HG03469 (cell line): ENCODE measurements at regions not wholly inside any gene's neighbourhood (a gene's known extent, or its start where the extent isn't known, plus 50 kb on each side); places are given as distances from the start of the nearest gene placed in this dataset.

Experiments used
- ATAC-seq: cut with Tn5 transposase; IDR thresholded peaks from one replicate; pipeline ENCODE4 v1.9.1; 2021; ENCODE audit warnings: mild to moderate bottlenecking, moderate library complexity, moderate number of reproducible peaks; ENCODE audit not compliant: unreplicated experiment

GRCh38 chr10:110373857-110374654, 69.3 kb upstream of the SMNDC1 start:
- no peak for ATAC-seq

DNA sequence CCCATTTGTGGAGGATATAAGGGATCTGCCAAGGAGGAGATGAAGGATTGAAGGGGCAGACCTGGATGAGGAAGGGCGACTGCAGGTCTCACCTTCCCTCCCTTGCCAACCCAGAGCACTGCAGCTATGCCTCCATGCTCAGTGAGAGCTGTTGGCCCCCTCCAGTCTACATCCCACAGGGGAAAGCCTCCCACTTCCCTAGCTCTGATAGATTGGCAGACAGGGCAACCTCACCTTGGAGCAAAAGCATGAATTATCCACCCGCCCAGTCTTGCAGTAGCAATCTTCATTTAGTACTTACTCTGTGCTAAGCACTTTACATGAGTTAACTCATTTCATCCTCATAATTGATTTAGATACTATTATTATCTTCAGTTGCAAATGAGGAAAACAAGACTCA, 70.4 kb upstream of the SMNDC1 start:
- ATAC-seq = no peak

- no peak for ATAC-seq
Observed at GRCh38 chr10:110376021-110376766, 71.5 kb upstream of the SMNDC1 start.

- ATAC-seq = no peak
Observed at GRCh38 chr10:110376767-110377160, 72.0 kb upstream of the SMNDC1 start.

- no peak for ATAC-seq
Observed at GRCh38 chr10:110378006-110378405, 73.3 kb upstream of the SMNDC1 start.

DNA sequence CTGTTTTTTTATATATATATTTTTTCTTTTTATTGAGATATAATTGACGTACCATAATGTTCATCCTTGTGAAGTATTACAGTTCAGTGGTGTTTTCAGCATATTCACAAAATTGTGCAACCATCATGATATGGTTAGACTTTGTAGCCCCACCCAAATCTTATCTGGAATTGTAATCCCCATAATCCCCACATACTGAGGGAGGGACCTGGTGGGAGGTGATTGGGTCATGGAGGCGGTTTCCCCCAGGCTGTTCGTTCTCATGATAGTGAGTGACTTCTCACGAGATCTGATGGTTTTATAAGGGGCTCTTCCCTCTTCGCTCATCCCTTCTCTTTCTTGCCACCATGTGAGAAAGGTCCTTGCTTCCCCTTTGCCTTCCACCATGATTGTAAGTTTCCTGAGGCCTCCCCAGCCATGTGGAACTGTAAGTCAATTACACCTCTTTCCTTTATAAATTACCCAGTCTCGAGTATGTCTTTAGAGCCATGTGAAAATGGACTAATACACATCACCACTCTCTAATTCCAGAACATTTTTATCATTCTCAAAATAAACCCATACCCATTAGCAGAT, 73.9 kb upstream of the SMNDC1 start:
- ATAC-seq = no peak

DNA sequence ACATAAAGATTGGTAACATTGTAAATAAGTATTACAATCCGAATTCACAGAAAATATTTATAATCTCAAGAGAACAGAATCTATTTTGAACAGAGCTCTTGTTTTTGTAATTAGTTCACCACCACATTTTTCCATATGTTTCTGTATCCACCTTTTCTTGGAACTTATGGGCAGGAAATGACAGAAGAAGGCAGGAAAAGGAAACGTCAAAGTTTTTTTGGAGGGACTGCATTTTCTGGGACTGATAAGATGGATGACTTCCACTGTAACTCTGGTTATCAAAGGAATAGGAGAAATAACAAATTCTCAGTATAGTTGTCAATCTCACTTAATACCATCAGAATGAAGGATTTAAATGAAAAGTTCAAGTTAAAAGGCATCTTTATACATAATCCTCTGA, 75.1 kb upstream of the SMNDC1 start:
- ATAC-seq = no peak

- no peak for ATAC-seq
Observed at GRCh38 chr10:110380293-110380692, 75.6 kb upstream of the SMNDC1 start.

DNA sequence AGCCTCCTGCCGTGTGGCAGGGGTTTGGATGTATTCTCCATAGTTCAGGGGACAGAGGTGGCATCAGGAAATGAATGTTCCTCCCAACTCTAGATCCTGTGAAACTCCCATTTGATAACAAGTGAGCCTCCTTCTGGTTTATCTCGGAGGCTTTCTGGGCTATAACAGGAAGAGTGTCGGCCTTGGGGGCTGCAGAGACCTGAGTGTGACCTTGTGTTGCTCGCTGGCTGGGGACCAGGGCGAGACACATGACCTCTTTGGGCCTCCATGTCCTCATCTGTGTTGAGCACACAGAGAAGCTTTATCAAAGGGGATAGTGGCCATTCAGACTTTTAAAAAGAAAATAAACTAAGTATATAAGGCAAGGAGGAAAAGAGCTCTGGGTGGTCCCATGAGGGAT, 78.0 kb upstream of the SMNDC1 start:
- no peak for ATAC-seq

DNA sequence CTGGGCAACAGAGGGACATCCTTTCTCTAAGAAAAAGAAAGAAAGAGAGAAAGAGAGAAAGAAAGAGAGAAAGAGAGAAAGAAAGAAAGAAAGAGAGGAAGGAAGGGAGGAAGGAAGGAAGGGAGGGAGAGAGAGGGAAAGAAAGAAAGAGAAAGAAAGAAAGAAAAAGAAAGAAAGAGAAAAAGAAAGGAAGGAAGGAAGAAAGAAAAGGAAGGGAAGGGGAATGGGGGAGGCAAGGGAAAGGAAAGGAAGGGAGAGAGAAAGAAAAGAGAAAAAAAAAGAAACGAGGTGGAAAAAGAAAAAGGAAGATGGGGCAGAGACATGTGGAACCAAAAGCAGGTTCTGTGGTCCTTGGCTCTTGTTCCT, 82.9 kb upstream of the SMNDC1 start:
- ATAC-seq = no peak

DNA sequence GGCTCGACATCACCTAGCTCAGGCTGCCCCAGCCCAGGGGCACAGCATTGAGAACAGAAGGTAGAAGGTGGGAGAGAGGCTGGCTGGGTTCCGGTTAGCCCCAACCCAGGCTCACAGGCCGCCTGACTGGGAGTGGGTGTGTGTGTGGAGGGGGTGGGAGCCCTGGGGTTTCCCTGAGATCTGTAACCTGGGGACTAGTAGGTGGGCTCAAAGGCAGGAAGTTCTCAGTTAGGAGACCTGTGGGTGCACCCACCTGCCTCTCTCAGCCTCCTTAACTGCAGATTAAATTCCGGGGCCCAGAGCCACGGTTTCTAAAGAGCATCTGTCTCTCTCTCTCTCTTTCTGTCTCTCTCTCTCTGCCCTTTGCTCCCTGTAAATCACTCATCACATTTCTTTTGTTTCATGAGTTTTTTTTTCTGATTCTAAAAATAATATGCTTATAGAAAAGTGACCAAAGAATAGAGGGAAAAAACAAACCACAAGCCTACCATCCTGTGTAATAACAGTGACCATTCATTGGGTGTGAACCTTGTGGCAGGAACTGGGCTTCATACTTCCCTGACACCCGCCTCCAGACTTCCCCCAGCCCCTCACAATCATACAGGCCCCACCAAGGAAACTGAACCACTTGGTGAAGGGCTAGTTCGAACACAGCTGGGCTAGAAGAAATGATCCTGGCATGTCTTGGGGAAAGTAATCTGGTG, 83.4 kb upstream of the SMNDC1 start:
- ATAC-seq = peak; percentile 73

DNA sequence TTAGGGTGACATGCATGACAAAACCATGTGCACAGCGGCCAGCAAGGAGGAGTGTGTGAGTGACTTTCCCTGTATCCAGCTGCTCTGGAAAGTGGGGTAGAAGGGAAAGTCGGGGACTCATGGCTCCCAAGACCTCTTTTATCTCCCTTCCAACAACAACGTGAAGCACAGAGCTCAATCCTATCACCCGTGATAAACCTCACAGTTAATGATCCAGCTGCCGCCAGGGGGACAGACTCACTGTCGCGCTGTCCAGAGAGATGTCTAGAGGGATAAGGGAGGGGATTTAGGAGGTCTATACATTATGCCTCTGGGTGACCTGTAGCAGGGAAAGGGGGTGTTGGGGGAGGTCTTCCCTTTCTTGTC, 84.0 kb upstream of the SMNDC1 start:
- ATAC-seq = no peak

DNA sequence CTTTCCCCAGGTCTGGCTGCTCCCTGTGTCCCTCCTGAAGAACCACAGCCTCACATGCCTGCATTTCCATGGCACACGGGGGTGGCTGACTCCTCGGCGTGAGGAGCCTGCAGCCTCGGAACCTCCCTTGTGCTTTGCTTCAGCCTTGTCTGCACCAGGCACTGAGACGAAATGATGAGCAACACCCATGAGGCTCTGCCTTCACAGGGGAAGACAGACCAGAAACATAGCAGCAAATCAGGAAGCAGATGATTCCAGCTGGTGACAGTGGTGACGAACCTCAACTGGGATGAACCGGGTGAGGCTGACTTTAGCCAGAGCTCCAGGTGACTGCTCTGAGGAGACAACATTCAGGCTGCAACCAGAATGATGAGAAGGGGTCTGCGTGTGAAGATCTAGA, 84.5 kb upstream of the SMNDC1 start:
- ATAC-seq = no peak

DNA sequence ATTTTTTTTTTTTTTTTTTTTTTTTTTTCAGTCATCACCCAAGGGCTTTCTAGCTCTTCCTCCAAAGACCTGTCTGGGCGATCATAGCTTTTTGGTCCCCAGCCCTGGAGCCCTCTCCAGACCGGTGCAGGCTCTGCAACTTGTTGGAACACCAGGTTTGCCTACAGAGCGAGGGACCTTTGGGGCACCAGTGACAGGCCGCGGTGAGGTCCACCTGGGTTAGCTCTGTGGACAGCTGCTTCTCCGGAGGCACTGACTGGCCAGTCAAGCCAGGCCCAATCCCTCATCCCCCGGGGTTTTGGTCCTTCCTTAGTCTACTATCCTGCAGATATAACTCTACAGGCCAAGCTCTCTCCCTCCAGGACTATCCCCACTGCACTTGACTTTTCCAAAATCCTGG, 86.8 kb upstream of the SMNDC1 start:
- no peak for ATAC-seq

DNA sequence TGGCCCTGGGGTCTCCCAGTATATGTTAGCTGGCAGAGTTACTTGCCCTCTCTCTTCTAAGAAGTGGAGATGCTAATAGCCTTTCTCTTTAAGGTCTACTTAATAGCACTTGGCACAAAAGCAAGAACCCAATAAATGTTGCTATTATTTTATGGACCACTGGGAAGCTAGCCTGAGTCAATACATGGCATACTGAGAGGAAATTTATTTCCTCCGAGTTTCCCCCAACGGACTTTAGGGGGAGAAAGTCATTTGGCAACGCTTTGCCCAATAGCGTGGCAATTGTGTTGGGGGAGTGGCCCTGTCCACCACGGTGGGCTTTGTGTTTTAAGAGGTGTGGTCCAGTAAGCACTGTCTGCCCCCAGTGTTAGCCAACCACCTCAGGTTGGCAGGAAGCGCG, 87.4 kb upstream of the SMNDC1 start:
- no peak for ATAC-seq

DNA sequence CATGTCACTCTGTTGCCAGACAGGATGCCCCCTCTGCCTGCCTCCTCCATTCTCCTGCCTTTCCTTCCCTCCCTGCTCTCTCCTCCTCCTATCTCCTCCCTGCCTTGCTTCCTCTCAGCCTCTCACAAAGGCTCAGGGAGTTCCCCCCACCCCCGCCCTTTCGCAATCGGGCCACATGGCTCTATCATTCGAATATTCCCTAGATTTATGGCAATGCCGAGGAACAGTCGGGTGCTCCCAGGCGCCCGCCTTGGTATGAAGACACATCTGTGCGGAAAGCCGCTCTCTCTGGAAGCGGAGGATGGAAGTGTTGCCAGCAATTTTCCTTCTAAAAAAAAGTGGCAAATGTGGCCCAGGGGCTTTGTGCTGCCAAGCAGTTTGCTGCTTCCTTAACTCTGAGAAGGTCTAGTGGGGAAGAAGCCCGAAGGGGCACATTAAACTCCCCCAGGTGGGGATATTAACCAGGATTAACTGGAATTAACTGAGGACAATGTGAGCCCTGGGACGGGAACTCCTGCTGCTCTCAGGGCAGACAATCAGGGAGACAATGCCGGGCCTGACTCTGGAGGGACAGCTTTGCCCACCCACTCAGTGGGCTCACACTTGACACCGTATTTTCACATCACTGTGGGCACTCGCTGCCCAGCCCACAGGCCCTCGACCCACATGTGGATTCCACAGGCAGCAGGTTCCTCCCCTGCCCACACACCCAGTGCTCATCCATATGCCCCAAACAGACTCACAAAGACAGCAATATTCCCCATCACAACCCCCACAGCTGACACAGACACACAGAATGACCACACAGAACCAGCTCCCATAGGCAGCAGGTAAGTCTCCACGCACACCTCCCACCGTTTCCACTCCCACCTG, 88.4 kb upstream of the SMNDC1 start:
- ATAC-seq = no peak

DNA sequence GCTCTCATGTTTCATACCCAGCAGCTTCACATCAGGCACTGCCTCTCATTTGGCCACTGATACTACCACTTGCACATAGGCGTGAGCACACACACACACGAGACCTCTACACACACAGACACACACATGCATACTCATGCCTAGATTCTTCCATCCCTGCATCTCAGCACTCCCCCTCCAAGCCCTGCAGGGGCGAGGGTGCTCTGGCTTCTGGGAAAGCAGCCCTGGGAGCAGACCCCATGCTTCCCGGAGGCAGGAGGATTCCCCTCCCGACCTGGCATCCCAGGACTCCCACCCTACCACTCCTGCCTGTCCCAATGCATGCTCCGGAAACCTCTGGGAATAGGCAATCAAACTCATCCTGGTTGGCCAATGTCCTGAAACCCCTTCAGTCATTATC, 89.1 kb upstream of the SMNDC1 start:
- no peak for ATAC-seq

DNA sequence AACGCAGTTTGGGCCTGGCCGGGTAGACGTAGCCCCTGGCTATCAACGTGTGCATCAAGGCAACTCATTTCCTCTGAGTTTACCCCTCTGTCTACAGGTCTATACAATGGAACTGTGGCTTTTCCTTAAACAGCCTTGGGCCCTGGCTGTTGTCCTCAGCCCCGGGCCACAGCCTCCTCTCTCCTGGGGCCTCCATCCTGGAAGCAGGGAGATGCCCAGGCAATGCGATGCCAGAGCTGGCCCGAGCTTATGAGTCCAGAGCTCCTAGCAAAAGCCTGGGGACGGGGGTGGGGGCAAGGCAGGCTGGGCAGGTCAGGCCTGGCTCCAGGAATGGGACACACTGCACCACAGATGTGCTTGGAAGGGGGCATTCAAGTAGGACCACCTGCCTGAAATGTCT, 89.6 kb upstream of the SMNDC1 start:
- no peak for ATAC-seq

GRCh38 chr10:110394898-110395297, 90.2 kb upstream of the SMNDC1 start:
- no peak for ATAC-seq

- peak; percentile 85 for ATAC-seq
Observed at GRCh38 chr10:110395350-110396283, 90.9 kb upstream of the SMNDC1 start.
